OCI-LY1 (cell line): ENCODE measurements at regions not wholly inside any gene's neighbourhood (a gene's known extent, or its start where the extent isn't known, plus 50 kb on each side); places are given as distances from the start of the nearest gene placed in this dataset.

ENCODE experiments used
- H2AFZ ChIP-seq: fragments of 200-600 bp; sonication (generic), shearing (Covaris generic); 2 replicates; pipeline ENCODE4 v1.6.0; 2014; ENCODE audit warnings: antibody characterized with exemption, mild to moderate bottlenecking, low read length
- H3F3A ChIP-seq: fragments of 200-600 bp; sonication (generic), shearing (Covaris generic); 2 replicates; pipeline ENCODE4 v1.6.0; 2014; ENCODE audit warnings: mild to moderate bottlenecking, antibody characterized with exemption, low read length, moderate library complexity; ENCODE audit not compliant: insufficient read depth
- H3K27ac ChIP-seq: fragments of 200-600 bp; sonication (generic); 2 replicates; pipeline ENCODE4 v1.5.1; 2014; ENCODE audit warnings: low read length, mixed run types, mild to moderate bottlenecking, low read depth; ENCODE audit not compliant: poor library complexity, severe bottlenecking
- H3K27me3 ChIP-seq: fragments of 200-600 bp; sonication (generic); 2 replicates; pipeline ENCODE4 v1.6.0; 2014; ENCODE audit warnings: antibody characterized with exemption, mild to moderate bottlenecking, low read length, moderate library complexity; ENCODE audit not compliant: insufficient read depth
- H3K36me3 ChIP-seq: fragments of 200-600 bp; sonication (generic); 2 replicates; pipeline ENCODE4 v1.6.1; 2014; ENCODE audit warnings: mild to moderate bottlenecking, antibody characterized with exemption, low read length, moderate library complexity, mixed read lengths; ENCODE audit not compliant: insufficient read depth
- H3K4me1 ChIP-seq: fragments of 200-600 bp; sonication (generic); 2 replicates; pipeline ENCODE4 v1.5.1; 2014; ENCODE audit warnings: mild to moderate bottlenecking, low read length, moderate library complexity; ENCODE audit not compliant: insufficient read depth, severe bottlenecking
- H3K4me2 ChIP-seq: fragments of 200-600 bp; sonication (generic), shearing (Covaris generic); 2 replicates; pipeline ENCODE4 v1.6.1; 2014; ENCODE audit warnings: low read length
- H3K4me3 ChIP-seq: fragments of 200-600 bp; sonication (generic); 2 replicates; pipeline ENCODE4 v1.5.1; 2014; ENCODE audit warnings: low read length, low read depth, mild to moderate bottlenecking, mixed read lengths; ENCODE audit not compliant: poor library complexity, severe bottlenecking
- H3K79me2 ChIP-seq: fragments of 200-600 bp; shearing (Covaris generic); 2 replicates; pipeline ENCODE4 v1.6.1; 2016; ENCODE audit warnings: mixed run types, low read length, mixed read lengths; ENCODE audit not compliant: insufficient read depth
- H3K9ac ChIP-seq: fragments of 200-600 bp; sonication (generic), shearing (Covaris generic); 2 replicates; pipeline ENCODE4 v1.6.1; 2014; ENCODE audit warnings: mild to moderate bottlenecking, low read length, mixed read lengths
- H3K9me2 ChIP-seq: fragments of 200-600 bp; sonication (generic), shearing (Covaris generic); 2 replicates; pipeline ENCODE4 v1.6.1; 2014; ENCODE audit warnings: low read depth, mild to moderate bottlenecking, low read length, mixed read lengths
- H3K9me3 ChIP-seq: fragments of 200-600 bp; shearing (Covaris generic); 2 replicates; pipeline ENCODE4 v1.6.1; 2014; ENCODE audit warnings: low read length, mixed read lengths
- H4K20me1 ChIP-seq: fragments of 200-600 bp; sonication (generic), shearing (Covaris generic); 2 replicates; pipeline ENCODE4 v1.6.0; 2016; ENCODE audit warnings: mild to moderate bottlenecking, low read length; ENCODE audit not compliant: insufficient read depth
- CTCF ChIP-seq: fragments of 200-600 bp; sonication (generic), shearing (Covaris generic); IDR thresholded peaks from 2 replicates; pipeline ENCODE4 v1.5.1; 2017; ENCODE audit warnings: mild to moderate bottlenecking, antibody characterized with exemption, low read length, moderate library complexity, mixed read lengths
- EZH2 ChIP-seq: fragments of 200-600 bp; sonication (generic), shearing (Covaris generic); IDR thresholded peaks from 2 replicates; pipeline ENCODE4 v1.8.0; 2017; ENCODE audit warnings: borderline replicate concordance, mixed run types, mild to moderate bottlenecking, antibody characterized with exemption, low read length, moderate library complexity, mixed read lengths

DNA sequence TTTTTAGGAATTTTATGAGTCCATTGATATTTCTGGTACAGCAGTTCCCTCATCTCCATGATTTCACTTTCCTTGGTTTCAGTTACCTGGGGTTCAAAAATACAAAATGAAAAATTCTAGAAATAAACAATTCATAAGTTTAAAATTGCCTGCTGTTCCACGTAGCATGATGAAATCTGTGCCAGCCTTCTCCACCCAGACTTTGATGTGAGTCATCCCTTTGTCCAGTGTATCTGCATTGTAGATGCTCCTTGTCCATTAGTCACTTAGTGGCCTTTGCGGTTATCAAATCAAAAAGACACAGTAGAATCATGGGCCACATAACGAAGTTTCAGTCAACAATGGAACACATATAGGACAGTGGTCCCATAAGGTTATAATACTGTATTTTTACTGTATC is 286.9 kb downstream of the PTEN start:
- Histone ChIP-seq H3K9ac (no peak overlapping the region), H3K4me1 (no peaks in the 10 kb centered on the region), H3K9me2 (no peaks in the 10 kb centered on the region), H4K20me1 (no peaks in the 10 kb centered on the region), H3K36me3 (no peaks in the 10 kb centered on the region), H3K4me2 (no peak overlapping the region), H3K79me2 (no peaks in the 10 kb centered on the region), H3F3A (no peaks in the 10 kb centered on the region), H2AFZ (no peak overlapping the region), H3K27ac (no peak overlapping the region), H3K4me3 (no peak overlapping the region), H3K27me3 (no peaks in the 10 kb centered on the region), H3K9me3 (no peaks in the 10 kb centered on the region)
- TF ChIP-seq CTCF (no peak), EZH2 (no peak)

- no peaks in the 10 kb centered on the region for H3F3A ChIP-seq
- H3K27ac ChIP-seq = no peak overlapping the region
- no peak overlapping the region for H3K4me2 ChIP-seq
Measured at GRCh38 chr10:88152728-88153133, 289.3 kb downstream of the PTEN start.

DNA sequence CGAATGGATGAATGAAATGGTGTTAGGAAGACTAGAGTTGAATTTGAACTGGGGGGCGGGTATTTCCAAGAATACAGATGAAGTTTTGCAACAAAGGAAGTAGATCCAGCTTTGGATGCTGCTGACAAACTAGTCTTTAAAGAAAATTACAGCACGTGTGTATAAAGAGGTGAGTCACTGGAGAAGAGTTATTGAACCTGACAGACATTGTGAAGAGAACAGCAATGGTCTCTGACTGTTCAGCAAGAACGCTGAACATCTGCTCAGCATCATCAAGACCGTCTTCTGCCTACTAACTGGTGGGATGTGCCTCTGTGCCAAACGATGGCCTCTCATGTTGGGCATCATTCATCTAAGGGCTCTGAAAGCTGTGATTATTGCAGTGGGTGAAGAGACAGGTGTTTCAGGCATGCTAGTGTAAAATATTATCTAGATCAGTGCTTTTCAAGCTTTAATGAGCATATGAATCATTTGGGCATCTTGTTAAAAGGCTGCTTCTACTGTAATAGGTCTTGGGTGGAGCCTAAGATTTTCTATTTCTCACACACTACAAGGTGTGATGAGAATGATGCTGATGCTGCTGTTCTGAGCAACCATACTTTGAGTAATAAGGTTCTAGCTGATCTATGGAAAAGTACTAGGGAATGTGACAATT is 291.3 kb downstream of the PTEN start:
- TF ChIP-seq CTCF (no peak), EZH2 (no peak)

More at GRCh38 chr10:88152728-88153133, 289.3 kb downstream of the PTEN start:
- Histone ChIP-seq H3K9me2 (no peaks in the 10 kb centered on the region), H3K36me3 (no peaks in the 10 kb centered on the region), H3K9me3 (no peaks in the 10 kb centered on the region), H3K79me2 (no peaks in the 10 kb centered on the region), H4K20me1 (no peaks in the 10 kb centered on the region), H2AFZ (no peak overlapping the region), H3K4me1 (no peaks in the 10 kb centered on the region), H3K27me3 (no peaks in the 10 kb centered on the region), H3K9ac (no peak overlapping the region), H3K4me3 (no peak overlapping the region)
- TF ChIP-seq CTCF = no peak
- no peak for TF ChIP-seq EZH2

More for the DNA sequence above, 291.3 kb downstream of the PTEN start:
- H2AFZ ChIP-seq = no peak overlapping the region
- no peaks in the 10 kb centered on the region for H3K9me2 ChIP-seq
- no peaks in the 10 kb centered on the region for H4K20me1 ChIP-seq
- no peaks in the 10 kb centered on the region for H3K36me3 ChIP-seq
- no peaks in the 10 kb centered on the region for H3K4me1 ChIP-seq
- H3F3A ChIP-seq = no peaks in the 10 kb centered on the region
- H3K79me2 ChIP-seq = no peaks in the 10 kb centered on the region
- H3K27me3 ChIP-seq = no peaks in the 10 kb centered on the region
- no peak overlapping the region for H3K4me3 ChIP-seq
- no peaks in the 10 kb centered on the region for H3K9me3 ChIP-seq
- H3K4me2 ChIP-seq = no peak overlapping the region
- no peak overlapping the region for H3K27ac ChIP-seq
- H3K9ac ChIP-seq = no peak overlapping the region
